Neural cell (in vitro differentiated cells): ENCODE measurements at regions not wholly inside any gene's neighbourhood (a gene's known extent, or its start where the extent isn't known, plus 50 kb on each side); places are given as distances from the start of the nearest gene placed in this dataset.

Experiments used
- H2AFZ ChIP-seq: fragments of 200-600, 300-800 bp; sonication (generic), shearing (Covaris generic); 2 replicates; pipeline ENCODE4 v1.6.0; 2014; ENCODE audit warnings: low read depth, mild to moderate bottlenecking, antibody characterized with exemption, low read length, moderate library complexity
- H3F3A ChIP-seq: fragments of 200-600 bp; shearing (Covaris generic); 2 replicates; pipeline ENCODE4 v1.6.1; 2016; ENCODE audit warnings: mild to moderate bottlenecking, moderate library complexity, mixed read lengths, antibody characterized with exemption, low read length; ENCODE audit not compliant: insufficient read depth, poor library complexity, severe bottlenecking
- H3K27ac ChIP-seq: fragments of 200-600, 300-800 bp; sonication (generic), shearing (Covaris generic); 2 replicates; pipeline ENCODE4 v1.5.1; 2014; ENCODE audit warnings: mild to moderate bottlenecking, low read length, moderate library complexity
- H3K27me3 ChIP-seq: fragments of 300-800, 200-600 bp; sonication (generic), shearing (Covaris generic); 2 replicates; pipeline ENCODE4 v1.6.0; 2014; ENCODE audit warnings: mild to moderate bottlenecking, low read depth, low read length, moderate library complexity; ENCODE audit not compliant: insufficient read depth
- H3K36me3 ChIP-seq: fragments of 300-800, 200-600 bp; sonication (generic), shearing (Covaris generic); 2 replicates; pipeline ENCODE4 v1.5.1; 2014; ENCODE audit warnings: mild to moderate bottlenecking, antibody characterized with exemption, low read length, moderate library complexity; ENCODE audit not compliant: insufficient read depth
- H3K4me2 ChIP-seq: fragments of 300-800, 200-600 bp; sonication (generic), shearing (Covaris generic); 2 replicates; pipeline ENCODE4 v1.6.0; 2014; ENCODE audit warnings: mild to moderate bottlenecking, low read length
- H3K4me3 ChIP-seq: fragments of 300-800, 200-600 bp; sonication (generic), shearing (Covaris generic); 2 replicates; pipeline ENCODE4 v1.5.1; 2014; ENCODE audit warnings: mild to moderate bottlenecking, low read length, moderate library complexity
- H3K79me2 ChIP-seq: fragments of 200-600 bp; shearing (Covaris generic); replicated peaks from 2 replicates; pipeline ENCODE4 v1.6.0; 2014; ENCODE audit warnings: mild to moderate bottlenecking, low read length, moderate library complexity; ENCODE audit not compliant: insufficient read depth
- H3K9ac ChIP-seq: fragments of 300-800, 200-600 bp; sonication (generic), shearing (Covaris generic); 2 replicates; pipeline ENCODE4 v1.6.1; 2016; ENCODE audit warnings: mild to moderate bottlenecking, low read length, mixed read lengths
- H3K9me2 ChIP-seq: fragments of 200-600 bp; shearing (Covaris generic); 2 replicates; pipeline ENCODE4 v1.6.1; 2016; ENCODE audit warnings: mild to moderate bottlenecking, low read length, mixed read lengths; ENCODE audit not compliant: insufficient read depth
- H3K9me3 ChIP-seq: fragments of 200-600, 300-800 bp; sonication (generic), shearing (Covaris generic); 2 replicates; pipeline ENCODE4 v1.6.1; 2016; ENCODE audit warnings: mild to moderate bottlenecking, mixed run types, low read length, moderate library complexity, mixed read lengths
- H4K20me1 ChIP-seq: fragments of 200-600 bp; shearing (Covaris generic); 2 replicates; pipeline ENCODE4 v1.6.1; 2016; ENCODE audit warnings: mild to moderate bottlenecking, mixed run types; ENCODE audit not compliant: insufficient read depth
- EP300 ChIP-seq: fragments of 450-650 bp; conservative IDR thresholded peaks from 2 replicates; pipeline ENCODE4 v1.6.1; 2014; ENCODE audit warnings: antibody characterized with exemption, mild to moderate bottlenecking, moderate library complexity; ENCODE audit not compliant: poor library complexity, severe bottlenecking
- EZH2 ChIP-seq: fragments of 200-600, 300-800 bp; shearing (Covaris generic), sonication (generic); IDR thresholded peaks from 2 replicates; pipeline ENCODE4 v1.6.1; 2014; ENCODE audit warnings: antibody characterized with exemption, low read length, borderline replicate concordance, mild to moderate bottlenecking; ENCODE audit not compliant: insufficient read depth, poor library complexity, severe bottlenecking
- MXI1 ChIP-seq: fragments of 450-650 bp; conservative IDR thresholded peaks from 2 replicates; pipeline ENCODE4 v1.6.1; 2014; ENCODE audit warnings: antibody characterized with exemption, mild to moderate bottlenecking; ENCODE audit not compliant: poor library complexity, severe bottlenecking
- POLR2AphosphoS5 ChIP-seq: IDR thresholded peaks from 2 replicates; pipeline ENCODE4 v1.6.1; 2012
- RAD21 ChIP-seq: fragments of 450-650 bp; conservative IDR thresholded peaks from 2 replicates; pipeline ENCODE4 v1.6.1; 2014; ENCODE audit warnings: antibody characterized with exemption, mild to moderate bottlenecking, moderate library complexity
- TAF1 ChIP-seq: IDR thresholded peaks from 2 replicates; pipeline ENCODE4 v1.6.1; 2012; ENCODE audit warnings: low read depth
- TF ChIP-seq, protein P1 (sequence below): fragments of 450-650 bp; IDR thresholded peaks from 2 replicates; pipeline ENCODE4 v1.5.1; 2014; ENCODE audit warnings: antibody characterized with exemption, mild to moderate bottlenecking, moderate library complexity; ENCODE audit not compliant: poor library complexity, severe bottlenecking
- TF ChIP-seq, protein P2 (sequence below): IDR thresholded peaks from 2 replicates; pipeline ENCODE4 v1.6.1; 2012; ENCODE audit warnings: borderline replicate concordance

DNA sequence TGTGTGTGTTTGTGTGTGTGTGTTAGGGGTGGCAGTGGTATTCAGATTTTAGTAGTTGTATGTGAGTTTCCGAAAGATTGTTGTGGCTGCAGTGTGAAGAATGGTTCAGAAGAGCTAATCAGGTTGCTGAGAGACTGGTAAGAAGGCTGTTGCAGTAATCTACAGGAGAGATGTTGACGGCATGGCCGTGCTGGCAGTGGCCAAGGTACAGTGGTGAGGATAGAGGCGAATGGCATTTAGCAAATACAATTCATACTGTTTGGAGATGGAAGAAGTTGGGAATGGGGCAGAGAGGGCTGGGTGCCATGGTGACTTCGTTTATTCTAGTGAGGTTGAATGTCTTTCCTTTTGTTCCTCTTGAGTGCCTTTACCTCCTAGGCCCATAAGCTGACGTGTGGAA is 77.5 kb upstream of the SPATA31D4 start:
- TF ChIP-seq RAD21 (no peak), TAF1 (no peak), POLR2AphosphoS5 (no peak), EZH2 (no peak)
- TF ChIP-seq, protein P1, sequence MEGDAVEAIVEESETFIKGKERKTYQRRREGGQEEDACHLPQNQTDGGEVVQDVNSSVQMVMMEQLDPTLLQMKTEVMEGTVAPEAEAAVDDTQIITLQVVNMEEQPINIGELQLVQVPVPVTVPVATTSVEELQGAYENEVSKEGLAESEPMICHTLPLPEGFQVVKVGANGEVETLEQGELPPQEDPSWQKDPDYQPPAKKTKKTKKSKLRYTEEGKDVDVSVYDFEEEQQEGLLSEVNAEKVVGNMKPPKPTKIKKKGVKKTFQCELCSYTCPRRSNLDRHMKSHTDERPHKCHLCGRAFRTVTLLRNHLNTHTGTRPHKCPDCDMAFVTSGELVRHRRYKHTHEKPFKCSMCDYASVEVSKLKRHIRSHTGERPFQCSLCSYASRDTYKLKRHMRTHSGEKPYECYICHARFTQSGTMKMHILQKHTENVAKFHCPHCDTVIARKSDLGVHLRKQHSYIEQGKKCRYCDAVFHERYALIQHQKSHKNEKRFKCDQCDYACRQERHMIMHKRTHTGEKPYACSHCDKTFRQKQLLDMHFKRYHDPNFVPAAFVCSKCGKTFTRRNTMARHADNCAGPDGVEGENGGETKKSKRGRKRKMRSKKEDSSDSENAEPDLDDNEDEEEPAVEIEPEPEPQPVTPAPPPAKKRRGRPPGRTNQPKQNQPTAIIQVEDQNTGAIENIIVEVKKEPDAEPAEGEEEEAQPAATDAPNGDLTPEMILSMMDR: no peak
- TF ChIP-seq, protein P2, sequence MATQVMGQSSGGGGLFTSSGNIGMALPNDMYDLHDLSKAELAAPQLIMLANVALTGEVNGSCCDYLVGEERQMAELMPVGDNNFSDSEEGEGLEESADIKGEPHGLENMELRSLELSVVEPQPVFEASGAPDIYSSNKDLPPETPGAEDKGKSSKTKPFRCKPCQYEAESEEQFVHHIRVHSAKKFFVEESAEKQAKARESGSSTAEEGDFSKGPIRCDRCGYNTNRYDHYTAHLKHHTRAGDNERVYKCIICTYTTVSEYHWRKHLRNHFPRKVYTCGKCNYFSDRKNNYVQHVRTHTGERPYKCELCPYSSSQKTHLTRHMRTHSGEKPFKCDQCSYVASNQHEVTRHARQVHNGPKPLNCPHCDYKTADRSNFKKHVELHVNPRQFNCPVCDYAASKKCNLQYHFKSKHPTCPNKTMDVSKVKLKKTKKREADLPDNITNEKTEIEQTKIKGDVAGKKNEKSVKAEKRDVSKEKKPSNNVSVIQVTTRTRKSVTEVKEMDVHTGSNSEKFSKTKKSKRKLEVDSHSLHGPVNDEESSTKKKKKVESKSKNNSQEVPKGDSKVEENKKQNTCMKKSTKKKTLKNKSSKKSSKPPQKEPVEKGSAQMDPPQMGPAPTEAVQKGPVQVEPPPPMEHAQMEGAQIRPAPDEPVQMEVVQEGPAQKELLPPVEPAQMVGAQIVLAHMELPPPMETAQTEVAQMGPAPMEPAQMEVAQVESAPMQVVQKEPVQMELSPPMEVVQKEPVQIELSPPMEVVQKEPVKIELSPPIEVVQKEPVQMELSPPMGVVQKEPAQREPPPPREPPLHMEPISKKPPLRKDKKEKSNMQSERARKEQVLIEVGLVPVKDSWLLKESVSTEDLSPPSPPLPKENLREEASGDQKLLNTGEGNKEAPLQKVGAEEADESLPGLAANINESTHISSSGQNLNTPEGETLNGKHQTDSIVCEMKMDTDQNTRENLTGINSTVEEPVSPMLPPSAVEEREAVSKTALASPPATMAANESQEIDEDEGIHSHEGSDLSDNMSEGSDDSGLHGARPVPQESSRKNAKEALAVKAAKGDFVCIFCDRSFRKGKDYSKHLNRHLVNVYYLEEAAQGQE: no peak
- no peak overlapping the region for H3K4me3 ChIP-seq
- H3K79me2 ChIP-seq: no peaks in the 10 kb centered on the region
- H3F3A ChIP-seq: no peaks in the 10 kb centered on the region
- no peak overlapping the region for H3K4me2 ChIP-seq
- no peak overlapping the region for H2AFZ ChIP-seq
- no peaks in the 10 kb centered on the region for H3K27me3 ChIP-seq
- no peaks in the 10 kb centered on the region for H3K9me2 ChIP-seq
- H3K36me3 ChIP-seq: no peaks in the 10 kb centered on the region
- H3K9me3 ChIP-seq: no peaks in the 10 kb centered on the region
- no peak overlapping the region for H3K9ac ChIP-seq
- no peaks in the 10 kb centered on the region for H4K20me1 ChIP-seq
- no peak overlapping the region for H3K27ac ChIP-seq

GRCh38 chr9:81851340-81851739 is 76.9 kb upstream of the SPATA31D4 start:
- no peak overlapping the region for H3K4me3 ChIP-seq
- H3K9me2 ChIP-seq: no peaks in the 10 kb centered on the region
- no peak for TF ChIP-seq TAF1
- TF ChIP-seq EZH2: no peak
- TF ChIP-seq, protein P2: no peak
- TF ChIP-seq MXI1: no peak
- no peak for TF ChIP-seq EP300
- no peak for TF ChIP-seq RAD21
- H3K9me3 ChIP-seq: no peaks in the 10 kb centered on the region
- H3K4me2 ChIP-seq: no peak overlapping the region
- no peaks in the 10 kb centered on the region for H3F3A ChIP-seq
- no peak overlapping the region for H2AFZ ChIP-seq
- no peak overlapping the region for H3K27ac ChIP-seq
- no peak overlapping the region for H3K9ac ChIP-seq
- H3K79me2 ChIP-seq: no peaks in the 10 kb centered on the region
- H3K36me3 ChIP-seq: no peaks in the 10 kb centered on the region
- no peaks in the 10 kb centered on the region for H4K20me1 ChIP-seq
- no peaks in the 10 kb centered on the region for H3K27me3 ChIP-seq
